ENCODE measurements at regions not wholly inside any gene's neighbourhood (a gene's known extent, or its start where the extent isn't known, plus 50 kb on each side); places are given as distances from the start of the nearest gene placed in this dataset.

GRCh38 chr3:187593451-187593850, 76.7 kb downstream of the SST start:
- no peak for TF ChIP-seq POLR2AphosphoS5 (IDR thresholded peaks at IDR 0.05)
- TF ChIP-seq, protein P1, sequence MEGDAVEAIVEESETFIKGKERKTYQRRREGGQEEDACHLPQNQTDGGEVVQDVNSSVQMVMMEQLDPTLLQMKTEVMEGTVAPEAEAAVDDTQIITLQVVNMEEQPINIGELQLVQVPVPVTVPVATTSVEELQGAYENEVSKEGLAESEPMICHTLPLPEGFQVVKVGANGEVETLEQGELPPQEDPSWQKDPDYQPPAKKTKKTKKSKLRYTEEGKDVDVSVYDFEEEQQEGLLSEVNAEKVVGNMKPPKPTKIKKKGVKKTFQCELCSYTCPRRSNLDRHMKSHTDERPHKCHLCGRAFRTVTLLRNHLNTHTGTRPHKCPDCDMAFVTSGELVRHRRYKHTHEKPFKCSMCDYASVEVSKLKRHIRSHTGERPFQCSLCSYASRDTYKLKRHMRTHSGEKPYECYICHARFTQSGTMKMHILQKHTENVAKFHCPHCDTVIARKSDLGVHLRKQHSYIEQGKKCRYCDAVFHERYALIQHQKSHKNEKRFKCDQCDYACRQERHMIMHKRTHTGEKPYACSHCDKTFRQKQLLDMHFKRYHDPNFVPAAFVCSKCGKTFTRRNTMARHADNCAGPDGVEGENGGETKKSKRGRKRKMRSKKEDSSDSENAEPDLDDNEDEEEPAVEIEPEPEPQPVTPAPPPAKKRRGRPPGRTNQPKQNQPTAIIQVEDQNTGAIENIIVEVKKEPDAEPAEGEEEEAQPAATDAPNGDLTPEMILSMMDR (IDR thresholded peaks at IDR 0.05) = no peak
